ENCODE measurements at regions not wholly inside any gene's neighbourhood (a gene's known extent, or its start where the extent isn't known, plus 50 kb on each side); places are given as distances from the start of the nearest gene placed in this dataset.
"Not testable (repeated sequence)": the region's sequence is repeated elsewhere in the genome, so short reads cannot be mapped to it uniquely, and the experiment has no call there.

DNA sequence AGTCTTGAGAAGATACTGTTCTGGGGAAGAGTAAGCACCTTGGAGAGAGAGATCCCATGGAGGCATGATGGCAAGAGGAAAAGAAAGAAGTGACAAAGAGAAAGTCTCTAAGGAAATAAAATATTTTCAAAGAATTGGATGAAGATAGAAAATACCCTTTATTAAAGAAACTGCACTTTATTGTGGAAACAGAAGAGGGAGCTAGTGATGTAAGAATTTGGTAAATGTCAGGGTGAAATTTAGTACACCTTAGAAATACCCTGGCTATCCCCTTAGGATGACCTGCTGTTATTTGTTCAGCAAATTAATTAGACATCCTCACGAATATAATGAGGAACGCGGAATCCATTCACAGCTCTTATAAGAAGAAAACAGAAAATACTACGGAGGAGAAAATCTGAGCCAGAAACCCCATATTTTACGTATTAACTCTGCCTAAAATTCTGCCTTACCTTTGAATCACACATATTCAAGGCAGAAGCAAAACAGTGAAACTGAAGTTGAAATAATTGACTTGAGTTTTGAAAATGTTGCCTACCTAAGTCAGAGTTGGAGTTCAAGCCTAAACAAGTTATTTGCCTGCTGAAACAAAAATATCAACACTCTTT is 90.7 kb downstream of the TFPI2 start:
- TF ChIP-seq ARNTL (CRISPR knock-in tag; IDR thresholded peaks at IDR 0.05; ENCODE audit: borderline replicate concordance, low read depth): no peak
- no peak for TF ChIP-seq BACH2 (CRISPR knock-in tag; IDR thresholded peaks at IDR 0.05; ENCODE audit: borderline replicate concordance)
- no peak for TF ChIP-seq ISL1 (CRISPR knock-in tag; IDR thresholded peaks at IDR 0.05)
- TF ChIP-seq RARB (CRISPR knock-in tag; IDR thresholded peaks at IDR 0.05): no peak
- no peak for TF ChIP-seq ESRRG (CRISPR knock-in tag; IDR thresholded peaks at IDR 0.05)
- no peak for TF ChIP-seq ZFP30 (CRISPR knock-in tag; IDR thresholded peaks at IDR 0.05)
- TF ChIP-seq, protein P1, sequence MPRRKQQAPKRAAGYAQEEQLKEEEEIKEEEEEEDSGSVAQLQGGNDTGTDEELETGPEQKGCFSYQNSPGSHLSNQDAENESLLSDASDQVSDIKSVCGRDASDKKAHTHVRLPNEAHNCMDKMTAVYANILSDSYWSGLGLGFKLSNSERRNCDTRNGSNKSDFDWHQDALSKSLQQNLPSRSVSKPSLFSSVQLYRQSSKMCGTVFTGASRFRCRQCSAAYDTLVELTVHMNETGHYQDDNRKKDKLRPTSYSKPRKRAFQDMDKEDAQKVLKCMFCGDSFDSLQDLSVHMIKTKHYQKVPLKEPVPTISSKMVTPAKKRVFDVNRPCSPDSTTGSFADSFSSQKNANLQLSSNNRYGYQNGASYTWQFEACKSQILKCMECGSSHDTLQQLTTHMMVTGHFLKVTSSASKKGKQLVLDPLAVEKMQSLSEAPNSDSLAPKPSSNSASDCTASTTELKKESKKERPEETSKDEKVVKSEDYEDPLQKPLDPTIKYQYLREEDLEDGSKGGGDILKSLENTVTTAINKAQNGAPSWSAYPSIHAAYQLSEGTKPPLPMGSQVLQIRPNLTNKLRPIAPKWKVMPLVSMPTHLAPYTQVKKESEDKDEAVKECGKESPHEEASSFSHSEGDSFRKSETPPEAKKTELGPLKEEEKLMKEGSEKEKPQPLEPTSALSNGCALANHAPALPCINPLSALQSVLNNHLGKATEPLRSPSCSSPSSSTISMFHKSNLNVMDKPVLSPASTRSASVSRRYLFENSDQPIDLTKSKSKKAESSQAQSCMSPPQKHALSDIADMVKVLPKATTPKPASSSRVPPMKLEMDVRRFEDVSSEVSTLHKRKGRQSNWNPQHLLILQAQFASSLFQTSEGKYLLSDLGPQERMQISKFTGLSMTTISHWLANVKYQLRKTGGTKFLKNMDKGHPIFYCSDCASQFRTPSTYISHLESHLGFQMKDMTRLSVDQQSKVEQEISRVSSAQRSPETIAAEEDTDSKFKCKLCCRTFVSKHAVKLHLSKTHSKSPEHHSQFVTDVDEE (CRISPR knock-in tag; IDR thresholded peaks at IDR 0.05): no peak
- TF ChIP-seq, protein P2, sequence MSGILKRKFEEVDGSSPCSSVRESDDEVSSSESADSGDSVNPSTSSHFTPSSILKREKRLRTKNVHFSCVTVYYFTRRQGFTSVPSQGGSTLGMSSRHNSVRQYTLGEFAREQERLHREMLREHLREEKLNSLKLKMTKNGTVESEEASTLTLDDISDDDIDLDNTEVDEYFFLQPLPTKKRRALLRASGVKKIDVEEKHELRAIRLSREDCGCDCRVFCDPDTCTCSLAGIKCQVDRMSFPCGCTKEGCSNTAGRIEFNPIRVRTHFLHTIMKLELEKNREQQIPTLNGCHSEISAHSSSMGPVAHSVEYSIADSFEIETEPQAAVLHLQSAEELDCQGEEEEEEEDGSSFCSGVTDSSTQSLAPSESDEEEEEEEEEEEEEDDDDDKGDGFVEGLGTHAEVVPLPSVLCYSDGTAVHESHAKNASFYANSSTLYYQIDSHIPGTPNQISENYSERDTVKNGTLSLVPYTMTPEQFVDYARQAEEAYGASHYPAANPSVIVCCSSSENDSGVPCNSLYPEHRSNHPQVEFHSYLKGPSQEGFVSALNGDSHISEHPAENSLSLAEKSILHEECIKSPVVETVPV (CRISPR knock-in tag; IDR thresholded peaks at IDR 0.05): no peak
- no peak for TF ChIP-seq GLIS3 (CRISPR knock-in tag; IDR thresholded peaks at IDR 0.05)
- no peak for TF ChIP-seq ZNF8 (CRISPR knock-in tag; IDR thresholded peaks at IDR 0.05)
- no peak for TF ChIP-seq PPARA (CRISPR knock-in tag; IDR thresholded peaks at IDR 0.05; ENCODE audit: borderline replicate concordance)
- TF ChIP-seq ZC3H10 (CRISPR knock-in tag; IDR thresholded peaks at IDR 0.05): no peak
- no peak for TF ChIP-seq TOX (CRISPR knock-in tag; IDR thresholded peaks at IDR 0.05; ENCODE audit: borderline replicate concordance)
- TF ChIP-seq, protein P3, sequence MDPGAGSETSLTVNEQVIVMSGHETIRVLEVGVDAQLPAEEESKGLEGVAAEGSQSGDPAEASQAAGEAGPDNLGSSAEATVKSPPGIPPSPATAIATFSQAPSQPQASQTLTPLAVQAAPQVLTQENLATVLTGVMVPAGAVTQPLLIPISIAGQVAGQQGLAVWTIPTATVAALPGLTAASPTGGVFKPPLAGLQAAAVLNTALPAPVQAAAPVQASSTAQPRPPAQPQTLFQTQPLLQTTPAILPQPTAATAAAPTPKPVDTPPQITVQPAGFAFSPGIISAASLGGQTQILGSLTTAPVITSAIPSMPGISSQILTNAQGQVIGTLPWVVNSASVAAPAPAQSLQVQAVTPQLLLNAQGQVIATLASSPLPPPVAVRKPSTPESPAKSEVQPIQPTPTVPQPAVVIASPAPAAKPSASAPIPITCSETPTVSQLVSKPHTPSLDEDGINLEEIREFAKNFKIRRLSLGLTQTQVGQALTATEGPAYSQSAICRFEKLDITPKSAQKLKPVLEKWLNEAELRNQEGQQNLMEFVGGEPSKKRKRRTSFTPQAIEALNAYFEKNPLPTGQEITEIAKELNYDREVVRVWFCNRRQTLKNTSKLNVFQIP (CRISPR knock-in tag; IDR thresholded peaks at IDR 0.05; ENCODE audit: borderline replicate concordance, low read depth): no peak
- peak; percentile 64; the same call in 2 of the 3 replicates for ATAC-seq

DNA sequence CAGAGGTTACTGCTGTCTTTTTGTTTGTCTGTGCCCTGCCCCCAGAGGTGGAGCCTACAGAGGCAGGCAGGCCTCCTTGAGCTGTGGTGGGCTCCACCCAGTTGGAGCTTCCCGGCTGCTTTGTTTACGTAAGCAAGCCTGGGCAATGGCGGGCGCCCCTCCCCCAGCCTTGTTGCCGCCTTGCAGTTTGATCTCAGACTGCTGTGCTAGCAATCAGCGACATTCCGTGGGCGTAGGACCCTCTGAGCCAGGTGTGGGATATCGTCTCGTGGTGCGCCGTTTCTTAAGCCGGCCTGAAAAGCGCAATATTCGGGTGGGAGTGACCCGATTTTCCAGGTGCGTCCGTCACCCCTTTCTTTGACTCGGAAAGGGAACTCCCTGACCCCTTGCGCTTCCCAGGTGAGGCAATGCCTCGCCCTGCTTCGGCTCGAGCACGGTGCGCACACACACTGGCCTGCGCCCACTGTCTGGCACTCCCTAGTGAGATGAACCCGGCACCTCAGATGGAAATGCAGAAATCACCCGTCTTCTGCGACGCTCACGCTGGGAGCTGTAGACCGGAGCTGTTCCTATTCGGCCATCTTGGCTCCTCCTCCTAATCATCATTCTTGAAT is 97.4 kb downstream of the TFPI2 start:
- ATAC-seq: not testable (repeated sequence)

DNA sequence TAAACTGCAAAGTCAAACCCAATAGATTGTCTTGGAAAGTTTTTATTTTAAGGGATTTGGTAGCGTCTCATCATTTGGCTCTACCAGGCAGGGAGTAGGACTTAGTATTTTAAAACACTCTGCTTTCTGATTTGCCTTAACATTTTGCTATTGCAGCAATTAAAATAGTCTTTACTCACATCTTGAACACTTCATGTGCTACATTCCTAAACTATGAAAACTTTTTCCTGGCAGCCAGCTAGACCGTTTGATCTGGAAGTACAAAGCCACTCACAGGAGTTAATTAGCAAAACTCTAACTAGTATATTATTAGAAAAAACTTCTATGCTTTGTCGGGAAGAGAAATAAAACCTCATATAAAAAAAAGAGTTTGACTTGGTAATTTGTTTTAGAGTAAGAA is 111.4 kb downstream of the TFPI2 start:
- TF ChIP-seq TOX (CRISPR knock-in tag; IDR thresholded peaks at IDR 0.05; ENCODE audit: borderline replicate concordance) (no peak), ZC3H10 (CRISPR knock-in tag; IDR thresholded peaks at IDR 0.05) (no peak), BACH2 (CRISPR knock-in tag; IDR thresholded peaks at IDR 0.05; ENCODE audit: borderline replicate concordance) (no peak), ZNF8 (CRISPR knock-in tag; IDR thresholded peaks at IDR 0.05) (no peak), RARB (CRISPR knock-in tag; IDR thresholded peaks at IDR 0.05) (no peak), ZNF70 (CRISPR knock-in tag; IDR thresholded peaks at IDR 0.05) (no peak)
- no peak for ATAC-seq

- TF ChIP-seq, protein P2 (CRISPR knock-in tag; IDR thresholded peaks at IDR 0.05): no peak
- no peak for TF ChIP-seq TCF4 (CRISPR knock-in tag; IDR thresholded peaks at IDR 0.05; ENCODE audit: borderline replicate concordance)
- no peak for TF ChIP-seq OSR1 (CRISPR knock-in tag; IDR thresholded peaks at IDR 0.05)
- no peak for TF ChIP-seq TOX (CRISPR knock-in tag; IDR thresholded peaks at IDR 0.05; ENCODE audit: borderline replicate concordance)
- TF ChIP-seq RARB (CRISPR knock-in tag; IDR thresholded peaks at IDR 0.05): no peak
- TF ChIP-seq, protein P3 (CRISPR knock-in tag; IDR thresholded peaks at IDR 0.05; ENCODE audit: borderline replicate concordance, low read depth): no peak
- TF ChIP-seq CSDC2 (CRISPR knock-in tag; IDR thresholded peaks at IDR 0.05): no peak
- no peak for TF ChIP-seq BACH2 (CRISPR knock-in tag; IDR thresholded peaks at IDR 0.05; ENCODE audit: borderline replicate concordance)
- no peak for TF ChIP-seq ZFP3 (CRISPR knock-in tag; IDR thresholded peaks at IDR 0.05)
- no peak for TF ChIP-seq GLIS3 (CRISPR knock-in tag; IDR thresholded peaks at IDR 0.05)
- no peak for TF ChIP-seq PPARA (CRISPR knock-in tag; IDR thresholded peaks at IDR 0.05; ENCODE audit: borderline replicate concordance)
- TF ChIP-seq ESRRG (CRISPR knock-in tag; IDR thresholded peaks at IDR 0.05): no peak
- no peak for TF ChIP-seq ZNF70 (CRISPR knock-in tag; IDR thresholded peaks at IDR 0.05)
- ATAC-seq: no peak
Measured at GRCh38 chr7:93778384-93778783, 112.2 kb downstream of the TFPI2 start.

Measured in SK-N-SH treated with all-trans-retinoic acid at 6 μM for 48 hours (cell line).